GM23338 (cell line): ENCODE measurements at regions not wholly inside any gene's neighbourhood (a gene's known extent, or its start where the extent isn't known, plus 50 kb on each side); places are given as distances from the start of the nearest gene placed in this dataset.
A peak's percentile ranks its signal among the peaks of the same experiment; 100 is the strongest.

ENCODE experiments used
- ATAC-seq: fragments of 200-7000 bp; cut with Tn5 transposase; 3 replicates; pipeline ENCODE4 v1.9.1; 2020
- DNase-seq: peaks from one replicate; pipeline ENCODE4 v3.0.0-alpha.2; 2015; ENCODE audit warnings: low spot score
- H2AFZ ChIP-seq: fragments of 200-600 bp; sonication (generic); 2 replicates; pipeline ENCODE4 v1.8.0; 2016; ENCODE audit warnings: antibody characterized with exemption, mild to moderate bottlenecking, moderate library complexity
- H3F3A ChIP-seq: fragments of 200-600 bp; sonication (generic); replicated peaks from 2 replicates; pipeline ENCODE4 v1.8.0; 2017; ENCODE audit warnings: antibody characterized with exemption, mixed run types, low read depth
- H3K27ac ChIP-seq: fragments of 200-600 bp; sonication (generic); 2 replicates; pipeline ENCODE4 v1.6.1; 2016; ENCODE audit warnings: low read depth
- H3K27me3 ChIP-seq: fragments of 200-600 bp; sonication (generic); 2 replicates; pipeline ENCODE4 v1.8.0; 2016; ENCODE audit warnings: mild to moderate bottlenecking, mixed run types, moderate library complexity; ENCODE audit not compliant: insufficient read depth
- H3K36me3 ChIP-seq: fragments of 200-600 bp; sonication (generic); 2 replicates; pipeline ENCODE4 v1.8.0; 2016; ENCODE audit warnings: mild to moderate bottlenecking; ENCODE audit not compliant: insufficient read depth
- H3K4me1 ChIP-seq: fragments of 200-600 bp; sonication (generic); 2 replicates; pipeline ENCODE4 v1.8.0; 2016; ENCODE audit warnings: mild to moderate bottlenecking, moderate library complexity; ENCODE audit not compliant: insufficient read depth
- H3K4me2 ChIP-seq: fragments of 200-600 bp; sonication (generic); 2 replicates; pipeline ENCODE4 v1.7.1; 2017; ENCODE audit warnings: mixed run types
- H3K4me3 ChIP-seq: fragments of 200-600 bp; sonication (generic); 2 replicates; pipeline ENCODE4 v1.6.1; 2016; ENCODE audit warnings: mixed run types
- H3K79me2 ChIP-seq: fragments of 200-600 bp; sonication (generic); replicated peaks from 2 replicates; pipeline ENCODE4 v1.8.0; 2017; ENCODE audit warnings: mild to moderate bottlenecking; ENCODE audit not compliant: insufficient read depth
- H3K9me2 ChIP-seq: fragments of 200-600 bp; sonication (generic); 2 replicates; pipeline ENCODE4 v1.8.0; 2017; ENCODE audit not compliant: insufficient read depth
- H4K20me1 ChIP-seq: fragments of 200-600 bp; sonication (generic); replicated peaks from 2 replicates; pipeline ENCODE4 v1.8.0; 2017; ENCODE audit warnings: mild to moderate bottlenecking; ENCODE audit not compliant: insufficient read depth
- H3K27ac Mint-ChIP-seq: 2 replicates; pipeline ENCODE4 v1.8.0; 2020; ENCODE audit warnings: inconsistent platforms, mild to moderate bottlenecking, moderate library complexity, mixed read lengths
- H3K27me3 Mint-ChIP-seq: 3 replicates; pipeline ENCODE4 v1.8.0; 2022; ENCODE audit warnings: low read depth, mild to moderate bottlenecking, moderate library complexity, mixed read lengths, inconsistent platforms; ENCODE audit not compliant: insufficient read depth, poor library complexity
- H3K36me3 Mint-ChIP-seq: 3 replicates; pipeline ENCODE4 v1.8.0; 2021; ENCODE audit warnings: low read depth, mild to moderate bottlenecking, inconsistent platforms, moderate library complexity, mixed read lengths
- H3K4me1 Mint-ChIP-seq: 3 replicates; pipeline ENCODE4 v1.8.0; 2020; ENCODE audit warnings: mild to moderate bottlenecking, inconsistent platforms, mixed read lengths
- H3K4me3 Mint-ChIP-seq: 3 replicates; pipeline ENCODE4 v1.8.0; 2021; ENCODE audit warnings: moderate library complexity, mild to moderate bottlenecking, inconsistent platforms, mixed read lengths
- H3K9me3 Mint-ChIP-seq: 3 replicates; pipeline ENCODE4 v1.8.0; 2020; ENCODE audit warnings: moderate library complexity, mild to moderate bottlenecking, inconsistent platforms, mixed read lengths
- CTCF ChIP-seq, 2 experiments: fragments of 200-600 bp in 1 of 2; sonication (generic) in 1 of 2; conservative IDR thresholded peaks; 2 replicates each; pipeline versions ENCODE4 v1.5.1 to v1.6.1; 2016 to 2017; ENCODE audit warnings: antibody characterized with exemption in 2 of 2, low read depth in 2 of 2, mild to moderate bottlenecking in 2 of 2, moderate library complexity in 1 of 2
- ETS1 ChIP-seq: IDR thresholded peaks from 2 replicates; pipeline ENCODE4 v1.6.1; 2016; ENCODE audit warnings: antibody characterized with exemption
- EZH2 ChIP-seq: fragments of 200-600 bp; sonication (generic); IDR thresholded peaks from one replicate; pipeline ENCODE4 v1.8.0; 2017; ENCODE audit warnings: antibody characterized with exemption, mild to moderate bottlenecking, low read depth; ENCODE audit not compliant: unreplicated experiment
- EZH2phosphoT487 ChIP-seq: fragments of 200-600 bp; sonication (generic); IDR thresholded peaks from one replicate; pipeline ENCODE4 v1.8.1; 2018; ENCODE audit warnings: antibody characterized with exemption; ENCODE audit not compliant: unreplicated experiment
- POLR2AphosphoS5 ChIP-seq: IDR thresholded peaks from 2 replicates; pipeline ENCODE4 v1.6.1; 2016; ENCODE audit warnings: antibody characterized with exemption, low read depth
- REST ChIP-seq: IDR thresholded peaks from one replicate; pipeline ENCODE4 v1.6.1; 2018; ENCODE audit warnings: antibody characterized with exemption; ENCODE audit not compliant: unreplicated experiment

GRCh38 chr6:99219788-99220187, 129.7 kb downstream of the FAXC start:
- Histone ChIP-seq H3K27me3 (no peaks in the 10 kb centered on the region), H3K4me1 (peaks cover 11% of the 10 kb centered on the region; the same call in 1 of the 2 replicates), H3K4me2 (peak overlapping the region; percentile 69; the same call in 1 of the 2 replicates), H2AFZ (peak overlapping the region; percentile 90), H3K36me3 (no peaks in the 10 kb centered on the region), H3F3A (no peaks in the 10 kb centered on the region), H3K4me3 (no peak overlapping the region), H3K79me2 (no peaks in the 10 kb centered on the region), H4K20me1 (no peaks in the 10 kb centered on the region), H3K9me2 (no peaks in the 10 kb centered on the region), H3K27ac (no peak overlapping the region)
- no peaks in the 10 kb centered on the region for H3K36me3 Mint-ChIP-seq
- DNase-seq, result peak; percentile 88
- ATAC-seq, result peak; percentile 99
- TF ChIP-seq POLR2AphosphoS5 (no peak), ETS1 (no peak), EZH2phosphoT487 (no peak), CTCF (conservative IDR thresholded peaks at IDR 0.05; ENCODE audit: low read depth in 2 of 2) (peak; percentile 62 to 76), REST (no peak)
- no peaks in the 10 kb centered on the region for H3K9me3 Mint-ChIP-seq
- H3K4me3 Mint-ChIP-seq, result no peak overlapping the region
- no peaks in the 10 kb centered on the region for H3K27me3 Mint-ChIP-seq
- H3K4me1 Mint-ChIP-seq, result peaks cover 11% of the 10 kb centered on the region
- H3K27ac Mint-ChIP-seq, result no peak overlapping the region

GRCh38 chr6:99216959-99217358, 132.5 kb downstream of the FAXC start:
- Mint-ChIP-seq H3K4me1 (peaks cover 11% of the 10 kb centered on the region), H3K4me3 (no peak overlapping the region), H3K27me3 (no peaks in the 10 kb centered on the region), H3K36me3 (no peaks in the 10 kb centered on the region), H3K27ac (no peak overlapping the region), H3K9me3 (no peaks in the 10 kb centered on the region)
- H3K36me3 ChIP-seq, result no peaks in the 10 kb centered on the region
- peaks cover 11% of the 10 kb centered on the region; the same call in 1 of the 2 replicates for H3K4me1 ChIP-seq
- H3F3A ChIP-seq, result no peaks in the 10 kb centered on the region
- H4K20me1 ChIP-seq, result no peaks in the 10 kb centered on the region
- no peaks in the 10 kb centered on the region for H3K79me2 ChIP-seq
- no peak overlapping the region for H3K4me3 ChIP-seq
- H3K27ac ChIP-seq, result no peak overlapping the region
- H3K4me2 ChIP-seq, result no peak overlapping the region
- H2AFZ ChIP-seq, result peak overlapping the region; percentile 53; the same call in 1 of the 2 replicates
- no peaks in the 10 kb centered on the region for H3K27me3 ChIP-seq
- TF ChIP-seq EZH2, result no peak
- peak in 1 of 2 experiments; percentile 23; a peak in 2 of 4 replicates for TF ChIP-seq CTCF (conservative IDR thresholded peaks at IDR 0.05; ENCODE audit: low read depth in 2 of 2)
- ATAC-seq (peak; percentile 35), DNase-seq (peak; percentile 57)
- H3K9me2 ChIP-seq, result no peaks in the 10 kb centered on the region
